DND-41 (cell line): ENCODE measurements at regions not wholly inside any gene's neighbourhood (a gene's known extent, or its start where the extent isn't known, plus 50 kb on each side); places are given as distances from the start of the nearest gene placed in this dataset.
"Not testable (repeated sequence)": the region's sequence is repeated elsewhere in the genome, so short reads cannot be mapped to it uniquely, and the experiment has no call there.

Experiments
- EZH2 ChIP-seq: IDR thresholded peaks from 3 replicates; pipeline ENCODE4 v1.6.1; 2012; ENCODE audit warnings: borderline replicate concordance, low read depth, mild to moderate bottlenecking, moderate library complexity, low read length, inconsistent platforms; ENCODE audit not compliant: severe bottlenecking
- TF ChIP-seq, protein P1 (sequence below): IDR thresholded peaks from 2 replicates; pipeline ENCODE4 v1.5.1; 2012; ENCODE audit warnings: borderline replicate concordance, low read length, moderate library complexity, mild to moderate bottlenecking; ENCODE audit not compliant: poor library complexity, severe bottlenecking; ENCODE audit errors: extremely low read depth

DNA sequence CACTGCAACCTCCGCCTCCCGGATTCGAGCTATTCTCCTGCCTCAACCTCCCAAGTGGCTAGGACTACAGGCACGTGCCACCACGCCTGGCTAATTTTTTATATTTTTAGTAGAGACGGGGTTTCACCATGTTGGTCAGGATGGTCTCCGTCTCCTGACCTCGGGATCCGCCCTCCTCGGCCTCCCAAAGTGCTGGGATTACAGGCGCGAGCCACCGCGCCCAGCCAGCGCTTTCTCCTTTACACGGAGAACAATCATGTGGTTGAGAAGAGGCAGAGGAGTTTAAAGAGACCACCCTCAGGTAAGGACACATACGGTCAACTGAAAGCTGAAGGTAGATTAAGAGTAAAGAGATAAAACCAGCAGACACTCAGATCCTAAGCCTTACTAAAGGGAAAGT is 1673.7 kb upstream of the PIK3C3 start:
- TF ChIP-seq, protein P1, sequence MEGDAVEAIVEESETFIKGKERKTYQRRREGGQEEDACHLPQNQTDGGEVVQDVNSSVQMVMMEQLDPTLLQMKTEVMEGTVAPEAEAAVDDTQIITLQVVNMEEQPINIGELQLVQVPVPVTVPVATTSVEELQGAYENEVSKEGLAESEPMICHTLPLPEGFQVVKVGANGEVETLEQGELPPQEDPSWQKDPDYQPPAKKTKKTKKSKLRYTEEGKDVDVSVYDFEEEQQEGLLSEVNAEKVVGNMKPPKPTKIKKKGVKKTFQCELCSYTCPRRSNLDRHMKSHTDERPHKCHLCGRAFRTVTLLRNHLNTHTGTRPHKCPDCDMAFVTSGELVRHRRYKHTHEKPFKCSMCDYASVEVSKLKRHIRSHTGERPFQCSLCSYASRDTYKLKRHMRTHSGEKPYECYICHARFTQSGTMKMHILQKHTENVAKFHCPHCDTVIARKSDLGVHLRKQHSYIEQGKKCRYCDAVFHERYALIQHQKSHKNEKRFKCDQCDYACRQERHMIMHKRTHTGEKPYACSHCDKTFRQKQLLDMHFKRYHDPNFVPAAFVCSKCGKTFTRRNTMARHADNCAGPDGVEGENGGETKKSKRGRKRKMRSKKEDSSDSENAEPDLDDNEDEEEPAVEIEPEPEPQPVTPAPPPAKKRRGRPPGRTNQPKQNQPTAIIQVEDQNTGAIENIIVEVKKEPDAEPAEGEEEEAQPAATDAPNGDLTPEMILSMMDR: not testable (repeated sequence)
- TF ChIP-seq EZH2: not testable (repeated sequence)
